H1 (cell line): ENCODE measurements at regions not wholly inside any gene's neighbourhood (a gene's known extent, or its start where the extent isn't known, plus 50 kb on each side); places are given as distances from the start of the nearest gene placed in this dataset.

Experiments used
- CTCF ChIA-PET: fragments of 300-600 bp; sonication (Branson Sonifier 250); formaldehyde crosslinking; loops from one replicate; lab custom pipeline; 2021; ENCODE audit not compliant: partially characterized antibody; lab: Charles Lee
- POLR2A ChIA-PET: fragments of 300-600 bp; sonication (Branson Sonifier 250); formaldehyde crosslinking; loops from one replicate; lab custom pipeline; 2021; ENCODE audit warnings: inconsistent platforms; ENCODE audit not compliant: partially characterized antibody; lab: Charles Lee
- DNase-seq, 2 experiments: peaks; one replicate each; pipeline versions ENCODE4 v3.0.0 to v3.0.0-alpha.2; 2010 to 2022; ENCODE audit warnings: low spot score in 2 of 2, low read depth in 1 of 2, mixed read lengths in 1 of 2
- FAIRE-seq: peaks from 2 replicates; lab custom pipeline; 2011; peaks lifted over from hg19 to GRCh38; lab: Jason Lieb, UNC
- H2AFZ ChIP-seq: 2 replicates; pipeline ENCODE4 v1.8.1; 2012; ENCODE audit warnings: low read length, inconsistent platforms
- H2AK5ac ChIP-seq: 2 replicates; pipeline ENCODE4 v1.6.1; 2013; ENCODE audit warnings: low read depth, low read length
- H2BK120ac ChIP-seq: replicated peaks from 2 replicates; pipeline ENCODE3; 2013; ENCODE audit warnings: low read depth, low read length, inconsistent platforms
- H2BK12ac ChIP-seq: 2 replicates; pipeline ENCODE4 v1.6.1; 2013; ENCODE audit warnings: low read depth, low read length
- H2BK15ac ChIP-seq: 2 replicates; pipeline ENCODE4 v1.6.1; 2013; ENCODE audit warnings: low read length
- H2BK20ac ChIP-seq: 2 replicates; pipeline ENCODE4 v1.6.1; 2013; ENCODE audit warnings: low read length
- H2BK5ac ChIP-seq: 2 replicates; pipeline ENCODE4 v1.6.1; 2013; ENCODE audit warnings: low read depth, low read length
- H3K14ac ChIP-seq: 2 replicates; pipeline ENCODE4 v1.6.1; 2013; ENCODE audit warnings: inconsistent platforms; ENCODE audit not compliant: insufficient read length
- H3K18ac ChIP-seq: 2 replicates; pipeline ENCODE4 v1.6.1; 2013; ENCODE audit warnings: low read length; ENCODE audit errors: extremely low read depth
- H3K23ac ChIP-seq: 2 replicates; pipeline ENCODE4 v1.6.1; 2013; ENCODE audit warnings: inconsistent platforms; ENCODE audit not compliant: insufficient read length
- H3K23me2 ChIP-seq: 2 replicates; pipeline ENCODE4 v1.6.1; 2013; ENCODE audit warnings: low read depth, low read length
- H3K27ac ChIP-seq: 2 replicates; pipeline ENCODE4 v1.6.1; 2011; ENCODE audit warnings: low read depth, low read length, inconsistent platforms
- H3K27me3 ChIP-seq, 4 experiments: replicated peaks in 1 of 4; 1 replicate in 1 of 4; 2 replicates in 3 of 4; pipeline versions ENCODE4 v1.6.1 to v1.8.1; 2011 to 2013; ENCODE audit warnings: low read length in 3 of 4, mild to moderate bottlenecking in 3 of 4, inconsistent platforms in 2 of 4, mixed read lengths in 2 of 4, moderate library complexity in 1 of 4; ENCODE audit not compliant: control insufficient read depth in 3 of 4, insufficient read depth in 3 of 4; ENCODE audit errors: extremely low read depth in 1 of 4
- H3K36me3 ChIP-seq, 4 experiments: 2 replicates each; pipeline versions ENCODE4 v1.6.1 to v1.8.1; 2011 to 2013; ENCODE audit warnings: mild to moderate bottlenecking in 4 of 4, low read length in 3 of 4, moderate library complexity in 2 of 4, control low read depth in 1 of 4, inconsistent platforms in 1 of 4; ENCODE audit not compliant: insufficient read depth in 4 of 4, control insufficient read depth in 2 of 4
- H3K4ac ChIP-seq: replicated peaks from 2 replicates; pipeline ENCODE3; 2013; ENCODE audit warnings: low read length, low read depth, mixed read lengths, inconsistent platforms; ENCODE audit not compliant: insufficient read length
- H3K4me1 ChIP-seq, 4 experiments: replicated peaks in 1 of 4; 1 replicate in 1 of 4; 2 replicates in 3 of 4; pipeline versions ENCODE4 v1.6.1 to v1.8.1; 2011 to 2013; ENCODE audit warnings: low read length in 3 of 4, inconsistent platforms in 2 of 4, mixed read lengths in 1 of 4; ENCODE audit not compliant: insufficient read depth in 4 of 4, control insufficient read depth in 3 of 4
- H3K4me2 ChIP-seq, 2 experiments: 2 replicates each; pipeline versions ENCODE4 v1.6.1 to v1.8.1; 2011 to 2013; ENCODE audit warnings: low read depth in 2 of 2, low read length in 2 of 2, control low read depth in 1 of 2, inconsistent platforms in 1 of 2, mild to moderate bottlenecking in 1 of 2; ENCODE audit not compliant: insufficient read depth in 1 of 2
- H3K4me3 ChIP-seq, 4 experiments: fragments of 200-600, 300-600 bp in 1 of 4; sonication (generic), shearing (Covaris generic), sonication (Bioruptor Twin) in 1 of 4; 2 replicates each; pipeline versions ENCODE4 v1.5.1 to v1.8.1; 2011 to 2016; ENCODE audit warnings: low read length in 4 of 4, low read depth in 3 of 4, control low read depth in 2 of 4, inconsistent platforms in 2 of 4, mild to moderate bottlenecking in 2 of 4, mixed read lengths in 1 of 4, moderate library complexity in 1 of 4; ENCODE audit not compliant: insufficient read depth in 2 of 4; ENCODE audit errors: extremely low read depth in 1 of 4
- H3K56ac ChIP-seq: replicated peaks from 2 replicates; pipeline ENCODE3; 2013; ENCODE audit warnings: low read depth, mild to moderate bottlenecking, mixed read lengths, low read length, inconsistent platforms; ENCODE audit not compliant: insufficient read length
- H3K79me1 ChIP-seq: 2 replicates; pipeline ENCODE4 v1.6.1; 2013; ENCODE audit warnings: low read depth, low read length, control low read depth
- H3K79me2 ChIP-seq, 2 experiments: 2 replicates each; pipeline versions ENCODE4 v1.6.1 to v1.8.1; 2012 to 2013; ENCODE audit warnings: low read length in 2 of 2, mild to moderate bottlenecking in 2 of 2, inconsistent platforms in 1 of 2; ENCODE audit not compliant: insufficient read depth in 2 of 2, control insufficient read depth in 1 of 2
- H3K9ac ChIP-seq, 4 experiments: replicated peaks in 1 of 4; 1 replicate in 1 of 4; 2 replicates in 3 of 4; pipeline versions ENCODE4 v1.6.1 to v1.8.1; 2011 to 2013; ENCODE audit warnings: low read depth in 3 of 4, low read length in 3 of 4, control low read depth in 2 of 4, mild to moderate bottlenecking in 2 of 4, moderate library complexity in 2 of 4, inconsistent platforms in 1 of 4; ENCODE audit errors: extremely low read depth in 1 of 4
- H3K9me3 ChIP-seq, 2 experiments: 2 replicates each; pipeline versions ENCODE4 v1.6.1 to v1.8.1; 2012 to 2013; ENCODE audit warnings: mild to moderate bottlenecking in 2 of 2, moderate library complexity in 2 of 2, control low read depth in 1 of 2, inconsistent platforms in 1 of 2, low read depth in 1 of 2, low read length in 1 of 2, mixed read lengths in 1 of 2; ENCODE audit not compliant: insufficient read depth in 2 of 2
- H4K20me1 ChIP-seq, 2 experiments: replicated peaks in 1 of 2; 2 replicates each; pipeline versions ENCODE3 to v1.8.1; 2011 to 2013; ENCODE audit warnings: inconsistent platforms in 2 of 2, low read length in 2 of 2, mild to moderate bottlenecking in 1 of 2; ENCODE audit not compliant: insufficient read depth in 2 of 2, control insufficient read depth in 1 of 2
- H4K5ac ChIP-seq: 2 replicates; pipeline ENCODE4 v1.6.1; 2013; ENCODE audit warnings: low read length, low read depth, mixed read lengths, inconsistent platforms; ENCODE audit not compliant: insufficient read length
- H4K8ac ChIP-seq: 2 replicates; pipeline ENCODE4 v1.8.0; 2013; ENCODE audit warnings: mild to moderate bottlenecking, moderate library complexity, low read length, inconsistent platforms; ENCODE audit not compliant: insufficient read depth; ENCODE audit errors: extremely low read depth
- H4K91ac ChIP-seq: replicated peaks from 2 replicates; pipeline ENCODE3; 2013; ENCODE audit warnings: low read length, mixed read lengths, inconsistent platforms; ENCODE audit not compliant: insufficient read length
- ATF3 ChIP-seq: IDR thresholded peaks from 2 replicates; pipeline ENCODE4 v1.6.1; 2011; ENCODE audit warnings: low read depth, mild to moderate bottlenecking, low read length; ENCODE audit not compliant: insufficient read depth
- KDM4A ChIP-seq: IDR thresholded peaks from one replicate; pipeline ENCODE4 v1.7.1; 2012; ENCODE audit warnings: low read depth, mild to moderate bottlenecking, moderate library complexity, low read length, inconsistent platforms; ENCODE audit not compliant: severe bottlenecking
- WGBS, 2 experiments: shearing (Covaris generic) in 1 of 2; methylation state at CpG; one replicate each; pipeline versions ENCODE4 v1.1.6 to v1.1.7; 2013 to 2015; ENCODE audit warnings: low lambda C conversion rate in 2 of 2, mixed read lengths in 2 of 2, inconsistent platforms in 1 of 2, low coverage in 1 of 2, missing lambda C conversion rate in 1 of 2; ENCODE audit not compliant: insufficient replicate concordance in 2 of 2, insufficient coverage in 1 of 2, insufficient read length in 1 of 2; ENCODE audit errors: extremely low coverage in 1 of 2, missing lambda C conversion rate in 1 of 2; 5-methylcytosine and 5-hydroxymethylcytosine counted together

GRCh38 chr6:139905404-139906052, 531.1 kb upstream of the CITED2 start:
- CTCF ChIA-PET: interaction anchor here (1.7 kb wide), 1 partner anchor 10 kb away, joined by 4 read pairs; no protein-coding TSS in a partner anchor
- POLR2A ChIA-PET: no interaction called here
- H2AFZ ChIP-seq: no peak overlapping the region
- TF ChIP-seq ATF3 (no peak), KDM4A (no peak)

More at GRCh38 chr6:139905404-139906052, 531.1 kb upstream of the CITED2 start:
- H3K9me3 ChIP-seq: no peaks in the 10 kb centered on the region
- H4K91ac ChIP-seq: no peak overlapping the region
- H3K27ac ChIP-seq: no peak overlapping the region
- no peaks in the 10 kb centered on the region for H3K79me2 ChIP-seq
- DNase-seq (no peak), FAIRE-seq (no peak)
- no peaks in the 10 kb centered on the region for H3K36me3 ChIP-seq
- H3K23me2 ChIP-seq: no peaks in the 10 kb centered on the region
- no peak overlapping the region for H4K8ac ChIP-seq
- H2BK20ac ChIP-seq: no peak overlapping the region
- H3K4me2 ChIP-seq: no peak overlapping the region
- H4K20me1 ChIP-seq: no peaks in the 10 kb centered on the region
- no peak overlapping the region for H3K23ac ChIP-seq
- no peak overlapping the region for H2AK5ac ChIP-seq
- 83% methylated on average over 3 of the region's 3 CpGs; no CpG with 5 or more reads in 1 of the 2 experiments for WGBS, 2 experiments
- H3K4ac ChIP-seq: no peak overlapping the region
- no peaks in the 10 kb centered on the region for H3K79me1 ChIP-seq
- H3K18ac ChIP-seq: no peak overlapping the region
- H3K27me3 ChIP-seq: no peaks in the 10 kb centered on the region
- no peak overlapping the region for H3K9ac ChIP-seq
- H3K56ac ChIP-seq: no peak overlapping the region
- peaks cover 0 to 5% (median 2%) of the 10 kb centered on the region in 4 experiments; a peak in 1 of 7 replicates for H3K4me1 ChIP-seq
- H2BK12ac ChIP-seq: no peak overlapping the region
- no peak overlapping the region for H3K4me3 ChIP-seq
- H2BK120ac ChIP-seq: no peak overlapping the region
- no peak overlapping the region for H2BK15ac ChIP-seq
- H4K5ac ChIP-seq: no peak overlapping the region
- H2BK5ac ChIP-seq: no peak overlapping the region
- no peak overlapping the region for H3K14ac ChIP-seq
